Stimulated activated CD8-positive, alpha-beta memory T cell treated with anti-CD3 and anti-CD28 coated beads, Interleukin-15, amount 100 ng/mL, for 1 hour (primary cell): ENCODE measurements at regions not wholly inside any gene's neighbourhood (a gene's known extent, or its start where the extent isn't known, plus 50 kb on each side); places are given as distances from the start of the nearest gene placed in this dataset.
A peak's percentile ranks its signal among the peaks of the same experiment; 100 is the strongest.

Experiments
- DNase-seq: peaks from one replicate; pipeline ENCODE4 v3.0.0-alpha.2; 2020; ENCODE audit warnings: low read depth

DNA sequence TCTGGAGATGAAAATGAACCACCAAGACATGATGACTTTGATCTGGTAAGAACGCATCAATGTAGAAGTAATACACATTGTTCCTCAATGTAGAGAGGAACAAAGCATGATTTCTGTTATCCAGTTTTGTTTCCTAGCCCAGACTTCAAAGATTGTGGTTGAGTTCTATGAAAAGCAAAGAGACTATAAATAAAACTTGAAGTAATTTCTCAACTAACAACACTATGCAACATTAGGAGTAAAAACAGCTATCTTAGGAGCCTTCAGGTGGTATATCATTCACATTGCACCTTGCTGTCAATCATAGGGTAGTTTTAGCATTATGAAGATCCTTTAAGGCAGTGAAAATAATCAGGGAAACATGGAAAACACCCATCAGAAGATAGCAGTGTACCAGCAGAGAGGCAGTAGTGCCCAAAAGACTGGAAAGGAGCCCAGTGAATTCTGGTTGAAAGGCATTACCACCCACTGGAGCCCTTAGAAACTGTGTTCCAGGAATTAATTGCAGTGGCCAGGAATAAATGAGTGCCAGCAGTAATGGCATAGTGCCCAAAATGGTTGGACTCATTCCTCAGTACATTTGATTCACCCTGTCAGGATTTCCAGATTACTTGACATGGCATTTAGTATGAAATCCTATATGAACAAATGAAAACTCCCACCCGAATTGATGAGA lies 300.7 kb upstream of the CXXC4 start:
- no peak for DNase-seq

DNA sequence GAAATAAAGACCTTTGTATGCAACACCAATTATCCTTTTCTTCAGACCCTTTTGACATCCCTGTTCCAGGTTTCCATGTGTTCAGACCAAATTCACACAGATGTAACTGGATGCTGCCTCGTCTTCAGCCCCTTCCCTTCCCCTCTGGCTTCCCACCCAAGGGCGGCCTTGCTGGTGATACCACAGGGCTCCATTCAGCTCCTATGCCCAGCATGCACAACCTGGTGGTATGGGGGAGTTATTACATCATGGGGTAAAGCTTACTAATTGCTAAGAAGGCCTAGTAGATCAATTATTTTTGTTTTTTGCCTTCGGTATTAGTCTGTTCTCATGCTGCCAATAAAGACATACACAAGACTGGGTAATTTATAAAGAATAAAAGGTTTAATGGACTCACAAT lies 317.0 kb upstream of the CXXC4 start:
- DNase-seq, result no peak

DNA sequence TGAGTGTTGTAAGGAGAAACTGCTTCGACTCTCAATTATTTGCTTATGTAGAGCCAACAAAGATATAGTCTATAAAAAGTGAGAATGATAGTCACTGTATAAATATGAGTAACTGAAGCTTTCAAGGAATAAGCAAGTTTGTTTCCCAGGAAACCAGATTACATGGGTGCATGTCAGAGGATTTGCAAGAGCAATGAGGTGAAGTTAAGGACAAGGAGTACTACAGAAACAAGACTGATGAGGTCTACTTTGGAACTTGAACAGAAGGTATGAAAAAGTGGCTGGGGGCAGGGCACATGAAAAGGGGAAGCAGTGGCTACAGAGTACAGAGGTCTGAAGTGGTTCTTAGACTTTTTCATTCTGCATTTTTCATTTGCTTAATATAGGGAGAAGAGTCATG lies 321.0 kb upstream of the CXXC4 start:
- no peak for DNase-seq

DNA sequence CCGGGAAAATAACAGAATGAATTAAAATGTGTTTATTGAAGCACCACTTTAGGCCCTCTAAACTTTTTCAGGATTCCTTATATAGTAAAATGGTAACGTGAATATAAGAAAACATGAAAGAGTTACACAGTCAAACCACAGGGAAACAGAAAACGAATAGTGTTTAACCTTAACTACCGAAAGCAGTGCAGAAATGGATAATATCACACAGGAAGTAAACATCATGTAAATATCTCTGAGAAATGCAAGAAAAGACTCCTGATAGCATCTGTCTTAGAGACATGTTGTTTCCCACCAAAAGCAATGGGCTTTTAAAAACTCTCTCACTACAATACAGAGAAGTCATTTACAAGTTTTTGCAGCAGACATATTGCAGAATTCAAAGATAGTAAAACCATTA lies 323.9 kb upstream of the CXXC4 start:
- DNase-seq, result no peak

DNA sequence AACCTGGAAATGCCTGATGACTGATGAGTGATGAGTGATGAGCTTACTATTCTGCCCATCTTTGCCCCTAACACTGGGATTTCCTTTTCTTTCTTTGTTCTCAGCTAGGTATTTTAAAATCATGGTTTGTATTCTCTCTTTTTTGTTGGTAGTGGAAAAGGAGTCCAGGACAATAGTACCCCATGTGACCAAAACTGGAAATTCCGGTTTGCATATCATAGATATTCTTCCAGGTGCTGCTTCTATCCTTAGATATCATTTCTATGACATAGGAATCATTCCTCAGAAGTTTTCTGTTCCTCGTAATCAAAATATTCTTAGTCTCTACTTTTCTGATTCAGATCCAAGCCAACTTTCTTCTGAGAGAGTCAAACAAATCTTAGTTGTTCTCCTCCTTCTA lies 320.5 kb upstream of the TET2 start:
- DNase-seq, result no peak

DNA sequence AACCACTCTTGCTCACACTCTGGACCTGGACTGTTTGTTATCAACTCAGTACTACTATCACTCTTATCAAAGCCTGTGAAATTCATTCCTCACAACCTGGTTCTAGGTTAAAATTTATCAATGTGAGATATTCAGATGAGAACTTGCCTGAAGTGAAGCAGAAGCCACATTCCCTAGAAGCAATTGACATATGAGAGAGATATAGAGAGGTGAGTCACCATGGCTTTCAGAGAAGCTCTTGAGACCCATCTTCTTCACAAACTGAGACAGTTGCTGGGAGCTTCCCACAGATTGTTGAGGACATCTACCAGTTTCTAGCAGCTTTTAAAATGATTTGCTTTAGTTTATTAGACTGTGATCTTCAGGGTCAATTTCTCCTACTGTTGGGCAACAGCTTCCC lies 316.9 kb upstream of the TET2 start:
- DNase-seq, result no peak

DNA sequence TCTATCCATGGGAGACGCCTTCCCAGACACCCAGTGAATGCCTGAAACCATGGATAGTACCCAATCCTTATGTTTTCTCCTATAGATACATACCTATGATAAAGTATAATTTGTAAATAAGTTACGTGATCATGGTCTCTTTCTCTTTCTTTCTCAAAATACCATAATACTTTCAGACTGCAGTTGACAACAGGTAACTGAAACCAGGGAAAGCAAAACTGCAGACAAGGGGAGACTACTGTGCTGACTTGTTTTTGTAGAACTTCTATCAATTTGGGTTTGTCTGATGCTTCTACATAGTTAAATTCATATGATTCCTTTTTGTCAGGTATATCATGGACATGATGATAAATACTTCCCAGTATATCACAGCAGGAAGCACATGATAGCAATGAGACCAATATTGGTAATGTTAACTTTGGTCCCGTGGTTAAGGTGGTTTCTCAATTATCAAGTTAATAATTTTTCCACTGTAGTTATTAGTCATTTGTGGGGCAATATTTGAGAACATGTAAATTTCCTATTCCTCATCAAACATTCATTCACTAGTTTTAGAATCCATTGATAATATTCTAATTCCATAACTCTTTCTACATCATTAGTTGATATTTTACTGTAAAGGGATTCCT lies 298.0 kb upstream of the TET2 start:
- no peak for DNase-seq

DNA sequence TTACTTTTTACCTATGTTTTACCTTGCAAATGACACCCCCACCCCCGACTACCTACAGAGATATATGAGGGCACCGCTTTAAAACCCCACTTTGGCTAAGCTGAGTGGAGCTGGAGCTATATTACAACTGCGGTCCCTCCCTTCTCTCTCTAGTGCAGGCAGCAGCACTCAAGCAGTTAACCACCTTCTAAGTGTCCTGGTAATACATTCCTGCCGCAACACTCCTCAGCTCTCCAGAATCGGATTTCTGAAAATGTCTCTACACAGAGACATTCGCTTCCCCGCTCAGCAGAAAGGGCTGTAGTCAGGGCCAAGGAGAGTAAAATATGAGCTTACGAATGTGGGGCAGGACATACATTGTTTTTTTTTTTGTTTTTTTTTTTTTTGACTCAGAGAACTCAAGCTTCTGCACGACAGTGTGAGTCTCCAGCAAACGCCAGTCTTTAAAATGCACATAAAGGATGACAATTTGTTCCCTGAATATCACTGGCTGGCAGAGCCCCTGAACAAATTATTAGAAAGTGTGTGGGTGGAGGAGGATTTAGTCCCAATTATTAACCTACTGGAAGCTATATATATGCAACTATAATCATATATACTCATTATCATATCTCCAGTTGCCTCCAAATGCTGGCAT lies 287.0 kb upstream of the TET2 start:
- no peak for DNase-seq

DNA sequence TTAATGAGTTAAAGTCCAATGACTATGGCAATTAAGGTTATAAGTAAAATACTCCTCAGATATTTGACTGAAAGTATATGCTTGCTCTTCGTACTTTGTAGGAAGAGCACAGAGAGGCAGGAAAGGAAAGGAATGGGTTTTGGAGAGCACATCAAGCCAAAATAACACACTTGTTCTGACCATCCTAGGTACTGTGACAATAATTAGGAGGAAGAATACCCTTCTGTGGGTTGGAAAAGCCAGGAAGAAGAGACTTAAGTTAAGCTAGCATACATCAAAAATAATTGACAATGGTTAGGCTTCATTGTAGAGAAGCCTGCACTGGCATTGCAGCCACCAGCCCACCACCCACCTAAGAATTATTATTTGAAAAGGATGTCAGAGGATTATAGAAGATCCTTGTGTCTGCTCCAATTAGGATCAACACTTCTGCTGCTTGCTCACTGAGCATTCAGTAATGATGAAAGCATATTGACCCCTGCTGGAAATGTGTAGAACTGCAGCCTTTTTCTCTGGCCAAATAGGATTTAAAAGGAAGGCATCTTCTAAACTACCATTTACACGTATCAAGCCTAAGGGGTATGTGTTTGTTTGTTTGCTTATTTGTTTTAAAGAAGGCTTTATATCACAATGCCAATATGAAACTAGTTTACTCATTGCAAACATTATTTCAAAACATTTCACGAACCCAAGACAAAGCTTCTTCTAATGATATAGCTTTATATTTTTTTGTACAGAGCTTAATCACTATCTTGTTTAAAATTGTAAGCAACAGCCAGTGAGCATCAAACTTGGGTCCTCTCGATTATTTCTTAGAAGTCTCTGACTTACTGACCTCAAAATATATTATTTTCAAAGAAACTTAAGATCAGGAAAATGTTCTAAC lies 286.2 kb upstream of the TET2 start:
- DNase-seq, result peak; percentile 31

DNA sequence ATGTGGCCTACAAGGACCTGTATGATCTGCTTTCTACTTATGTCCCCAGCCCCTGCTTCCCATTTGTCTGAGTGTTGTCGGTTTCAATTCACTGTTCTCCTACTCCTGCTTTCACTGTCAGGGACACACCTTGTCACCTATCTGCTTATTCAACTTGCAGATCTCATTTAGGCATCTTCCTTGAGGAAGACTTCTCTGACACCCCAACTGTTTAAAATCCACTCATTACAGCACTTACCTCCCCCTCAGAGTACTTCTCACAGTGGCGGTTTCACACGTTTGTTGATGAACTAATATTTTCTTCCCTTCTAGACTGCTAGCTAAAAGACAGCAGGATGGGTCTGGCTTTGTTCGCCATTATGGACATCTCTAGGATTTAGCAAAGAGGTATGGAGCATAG lies 279.9 kb upstream of the TET2 start:
- DNase-seq, result no peak

DNA sequence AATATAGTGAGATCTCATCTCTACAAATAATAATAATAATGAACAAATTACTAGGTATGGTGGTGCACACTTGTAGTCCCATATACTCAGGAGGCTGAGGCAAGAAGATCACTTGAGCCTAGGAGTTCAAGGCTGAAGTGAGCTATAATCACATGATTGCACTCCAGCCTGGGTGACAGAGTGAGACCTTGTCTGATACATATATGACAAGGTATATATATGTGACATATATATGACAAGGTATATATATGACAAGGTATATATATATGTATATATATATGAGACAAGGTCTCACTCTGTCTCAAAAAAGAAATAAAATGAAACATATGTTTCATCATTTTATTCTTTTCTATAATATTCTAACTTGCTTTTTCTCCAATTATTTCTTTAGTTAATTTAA lies 278.1 kb upstream of the TET2 start:
- no peak for DNase-seq

DNA sequence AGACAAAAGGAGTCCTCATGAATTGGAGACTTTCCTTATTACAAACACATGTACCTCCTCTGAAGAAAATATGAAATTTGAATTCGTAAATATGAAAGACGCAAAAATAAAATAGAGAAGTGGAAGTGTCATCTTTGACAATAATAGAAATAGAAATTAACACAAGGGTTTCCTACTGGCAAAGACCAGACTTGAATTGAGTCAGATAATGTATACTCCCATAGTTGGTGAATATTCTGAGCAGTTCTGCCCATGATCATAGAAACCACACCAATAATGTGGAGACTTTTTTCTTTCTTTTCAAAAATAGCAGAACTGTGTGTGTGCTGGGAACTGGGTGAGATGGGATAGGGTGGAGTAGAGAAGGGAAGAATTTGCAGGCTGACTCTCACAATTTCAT lies 277.7 kb upstream of the TET2 start:
- DNase-seq, result no peak

DNA sequence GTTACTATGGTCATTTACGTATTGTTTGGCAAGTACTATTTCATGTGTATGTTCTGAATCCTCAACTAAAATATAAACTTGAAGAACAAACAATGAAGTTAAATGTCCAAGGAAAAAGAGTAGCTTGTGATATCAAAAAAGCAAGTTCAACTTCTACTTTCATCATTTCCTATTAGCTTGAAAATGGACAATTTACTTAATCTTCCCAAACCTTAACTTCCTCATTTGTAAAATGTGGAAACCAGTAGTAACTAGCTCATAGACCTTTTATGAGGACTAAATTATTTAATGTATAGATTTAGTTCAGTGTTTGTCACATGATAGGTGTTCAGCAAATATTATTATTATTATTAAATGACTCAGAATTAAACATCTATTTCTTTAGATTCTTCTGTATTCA lies 276.8 kb upstream of the TET2 start:
- DNase-seq, result no peak

DNA sequence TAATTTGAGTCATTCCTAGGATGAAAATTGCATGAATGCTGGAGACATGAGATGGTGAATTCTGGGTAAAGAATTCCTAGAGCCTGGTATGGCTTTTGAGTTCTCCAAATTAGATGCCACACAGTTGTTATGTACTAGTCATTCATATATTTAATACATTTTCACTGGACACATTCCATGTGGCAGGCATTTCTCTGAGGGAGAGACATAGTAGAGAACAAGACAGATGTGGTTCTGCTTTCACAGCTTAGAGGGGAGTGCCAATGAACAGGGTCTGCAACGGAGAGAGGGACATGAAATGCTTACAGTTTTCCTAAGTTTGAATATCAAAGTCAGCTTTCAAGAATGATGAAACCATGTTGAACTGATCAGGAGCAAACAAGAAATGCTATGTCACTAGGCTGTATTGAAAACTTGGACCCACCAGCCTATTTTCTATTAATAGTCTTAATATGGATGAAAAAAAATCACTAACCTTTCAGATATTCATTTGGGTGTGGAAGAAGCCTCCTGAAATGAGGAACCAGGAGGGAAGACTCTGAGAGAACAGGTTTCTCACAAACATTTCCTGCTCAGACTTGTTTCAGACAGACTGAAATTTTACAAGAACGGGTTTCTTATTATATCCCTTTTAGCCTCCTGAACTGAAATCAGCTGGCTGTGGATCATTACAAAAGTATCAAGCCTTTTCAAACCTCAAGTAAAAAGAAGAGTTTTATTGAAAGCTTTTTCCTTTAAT lies 276.0 kb upstream of the TET2 start:
- DNase-seq, result no peak

DNA sequence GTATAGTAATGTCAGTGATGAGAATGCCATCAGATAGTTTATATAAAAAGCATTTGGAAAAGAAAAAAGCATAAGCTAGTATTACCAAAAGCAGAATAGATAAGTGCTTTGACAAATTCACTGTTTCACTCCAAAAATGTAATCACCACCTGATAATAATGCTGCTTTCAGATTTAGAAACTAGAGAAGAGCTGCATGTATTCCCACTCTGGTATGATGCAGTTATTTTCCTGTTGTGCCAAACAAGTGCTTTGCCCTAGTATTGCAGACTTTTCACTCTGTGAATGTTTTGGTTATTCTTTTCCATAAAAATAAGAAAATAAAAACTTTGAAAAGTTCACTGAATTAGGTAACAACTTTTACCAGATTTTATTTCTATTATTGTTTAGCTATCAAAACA lies 267.7 kb upstream of the TET2 start:
- DNase-seq, result no peak

DNA sequence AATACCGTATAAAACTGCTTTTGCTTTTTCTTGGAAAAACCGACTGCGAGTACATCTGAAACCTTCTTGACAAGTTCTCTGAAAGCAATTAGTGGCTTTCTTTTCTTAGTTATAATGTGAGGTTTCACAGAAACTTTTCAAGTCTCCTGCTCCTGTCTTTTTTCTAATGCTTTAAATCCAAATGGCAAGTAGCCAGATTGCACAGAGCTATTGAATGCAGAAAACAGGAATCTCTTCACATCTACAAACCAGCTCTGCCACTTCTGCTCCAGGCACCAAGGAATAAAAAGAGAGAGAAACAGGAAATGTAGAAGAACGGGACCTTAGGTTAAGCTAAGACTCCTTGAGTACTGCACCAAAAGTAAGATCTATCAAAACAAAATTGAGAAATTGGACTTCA lies 267.3 kb upstream of the TET2 start:
- DNase-seq, result no peak

DNA sequence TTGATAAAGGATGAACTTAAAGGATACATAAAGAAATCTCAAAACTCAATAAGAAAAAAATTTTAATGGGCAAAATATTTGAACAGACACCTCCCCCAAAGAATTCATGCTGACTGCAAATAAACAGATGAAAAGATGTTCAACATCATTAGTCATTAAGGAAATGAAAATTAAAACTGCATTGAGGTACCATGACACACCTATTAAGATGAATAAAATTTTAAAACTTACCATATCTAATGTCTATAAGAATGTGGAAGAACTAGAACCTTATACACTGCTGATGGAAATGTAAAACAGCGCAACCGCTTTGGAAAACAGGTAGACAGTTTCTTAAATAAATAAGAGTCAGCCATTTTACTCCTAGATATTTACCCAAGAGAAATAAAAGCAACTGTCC lies 266.8 kb upstream of the TET2 start:
- DNase-seq, result no peak

DNA sequence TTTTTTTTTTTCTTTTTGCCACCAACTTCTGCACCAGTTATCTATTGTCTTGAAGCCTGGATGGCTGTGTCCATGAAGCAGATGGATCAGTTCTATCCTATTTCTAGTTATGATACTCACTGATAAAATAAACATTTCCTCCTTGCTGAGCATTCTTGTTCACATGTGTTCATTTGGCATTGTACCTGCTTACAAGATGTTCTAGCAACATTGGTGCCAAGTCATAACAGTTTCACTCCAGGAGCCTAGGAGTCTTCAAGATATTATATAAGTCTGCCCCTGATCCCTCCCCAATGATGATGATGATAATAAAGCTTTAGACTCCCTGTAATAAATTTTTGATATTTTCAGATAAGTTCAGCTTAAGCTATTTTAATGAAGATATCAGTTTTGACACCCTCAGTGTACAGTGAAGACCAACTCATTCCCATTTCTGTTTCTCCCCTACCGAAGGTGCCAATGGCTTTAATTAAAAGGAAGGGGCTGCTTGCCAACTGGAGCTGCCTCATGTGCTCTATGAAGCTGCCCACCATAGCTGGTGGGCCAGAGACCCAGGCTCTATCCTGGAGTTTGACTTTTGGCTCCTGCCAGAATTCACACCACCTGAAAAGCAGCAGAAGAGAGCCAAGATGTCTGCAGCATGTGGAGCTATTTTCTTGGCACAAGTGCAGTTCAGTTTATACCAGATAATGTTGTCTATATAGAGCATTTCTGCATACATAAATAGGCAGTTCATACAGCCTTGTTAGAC lies 265.4 kb upstream of the TET2 start:
- DNase-seq, result no peak

DNA sequence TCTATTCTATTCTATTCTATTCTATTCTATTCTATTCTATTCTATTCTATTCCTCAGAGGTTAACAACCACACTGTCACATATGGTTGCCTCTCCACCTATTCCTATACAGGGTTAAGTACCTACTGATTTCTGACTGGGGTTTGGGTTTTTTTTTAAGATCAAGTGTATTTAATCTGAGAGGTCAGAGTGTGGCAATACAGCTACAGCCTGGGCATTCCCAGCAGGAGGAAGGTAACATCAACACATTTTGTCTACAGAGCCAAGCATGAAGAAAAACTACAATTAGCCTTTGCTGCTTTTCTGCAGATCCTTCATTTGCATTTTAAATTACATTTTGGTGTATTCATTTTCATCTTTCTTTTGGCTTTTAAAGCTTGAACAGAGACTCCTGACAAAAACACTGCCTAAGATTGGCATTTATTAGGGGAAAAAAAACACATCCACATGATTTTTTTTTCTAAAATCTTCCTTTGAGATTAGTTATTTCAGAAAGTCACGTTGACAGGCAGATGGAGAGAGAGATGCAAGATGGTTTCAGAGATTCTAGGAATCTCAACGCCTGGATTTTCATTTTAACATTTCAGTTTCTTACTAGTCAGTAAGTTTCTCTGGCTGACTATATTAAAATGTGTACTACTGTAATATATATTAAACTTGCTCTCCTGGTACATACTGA lies 255.9 kb upstream of the TET2 start:
- DNase-seq, result no peak
